Prostate gland (tissue), 2 donors: ENCODE measurements at regions not wholly inside any gene's neighbourhood (a gene's known extent, or its start where the extent isn't known, plus 50 kb on each side); places are given as distances from the start of the nearest gene placed in this dataset.
"Not testable (repeated sequence)": the region's sequence is repeated elsewhere in the genome, so short reads cannot be mapped to it uniquely, and the experiment has no call there.

Source experiments
- DNase-seq: peaks from one replicate; pipeline ENCODE4 v3.0.0-alpha.2; 2019; ENCODE audit warnings: low spot score
- H3K27ac ChIP-seq, 2 donors: fragments of 200-600 bp; sonication (generic); 2 replicates each; pipeline ENCODE4 v1.5.1; 2017 to 2019
- H3K27me3 ChIP-seq: fragments of 200-600 bp; sonication (generic); replicated peaks from 2 replicates; pipeline ENCODE4 v1.5.1; 2019; ENCODE audit not compliant: insufficient read depth
- H3K36me3 ChIP-seq, 2 donors: fragments of 200-600 bp; sonication (generic); 1 replicate in 1 of 2; 2 replicates in 1 of 2; pipeline versions ENCODE4 v1.5.1 to v1.8.1; 2017 to 2019
- H3K4me1 ChIP-seq: fragments of 200-600 bp; sonication (generic); replicated peaks from 2 replicates; pipeline ENCODE4 v1.5.1; 2019
- H3K4me3 ChIP-seq, 2 donors: fragments of 200-600 bp; sonication (generic); 2 replicates each; pipeline ENCODE4 v1.5.1; 2017 to 2019
- H3K9me3 ChIP-seq: fragments of 200-600 bp; sonication (generic); 2 replicates; pipeline ENCODE4 v1.5.1; 2017
- CTCF ChIP-seq, 4 experiments: fragments of 200-600 bp in 2 of 4; fragments of 450-650 bp in 2 of 4; sonication (generic) in 2 of 4; IDR thresholded peaks; 1 replicate in 3 of 4; 2 replicates in 1 of 4; pipeline ENCODE4 v1.5.1; 2016 to 2019; ENCODE audit warnings: antibody characterized with exemption in 4 of 4, mild to moderate bottlenecking in 2 of 4, moderate library complexity in 2 of 4
- POLR2A ChIP-seq: fragments of 450-650 bp; IDR thresholded peaks from one replicate; pipeline ENCODE4 v1.6.1; 2016; ENCODE audit warnings: antibody characterized with exemption, mild to moderate bottlenecking
- POLR2AphosphoS5 ChIP-seq: sonication (generic); formaldehyde crosslinking; IDR thresholded peaks from one replicate; pipeline ENCODE4 v1.6.1; 2017; ENCODE audit warnings: antibody characterized with exemption
- WGBS: methylation state at CpG from one replicate; pipeline ENCODE4 v1.1.5; 2018; 5-methylcytosine and 5-hydroxymethylcytosine counted together
- intact Hi-C: fragments of 100-400 bp; cut with DNase I; formaldehyde crosslinking; loops from one replicate; pipeline ENCODE4 v1.14.2; 2022

DNA sequence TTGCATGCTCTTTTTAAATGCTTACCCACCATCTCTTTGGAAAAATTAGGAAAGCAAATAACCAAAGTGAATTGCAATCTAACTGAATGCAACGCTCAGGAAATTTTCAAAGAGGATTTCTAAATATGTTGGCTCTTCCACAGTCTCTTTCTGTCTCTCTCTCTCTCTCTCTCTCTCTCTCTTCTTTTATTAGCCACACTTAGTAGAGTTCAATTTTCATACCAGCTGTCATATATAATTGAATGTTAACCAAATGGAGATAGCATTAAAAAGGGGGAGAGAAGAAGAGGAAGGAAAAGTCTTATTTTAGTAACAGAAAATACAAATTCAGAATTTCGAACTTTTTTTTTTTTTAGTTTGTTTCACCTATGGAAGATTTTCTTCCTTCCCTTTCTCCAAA, 235.9 kb upstream of the GBE1 start:
- intact Hi-C loops, result no loop called here
- 54% methylated on average over 2 of the region's 2 CpGs for WGBS
- no peak for DNase-seq
- H3K4me1 ChIP-seq, result no peaks in the 10 kb centered on the region
- TF ChIP-seq POLR2A (no peak), POLR2AphosphoS5 (no peak)
- no peak overlapping the region for H3K27ac ChIP-seq
- H3K36me3 ChIP-seq, result no peaks in the 10 kb centered on the region
- H3K27me3 ChIP-seq, result no peaks in the 10 kb centered on the region
- no peak overlapping the region for H3K4me3 ChIP-seq
- no peaks in the 10 kb centered on the region for H3K9me3 ChIP-seq

DNA sequence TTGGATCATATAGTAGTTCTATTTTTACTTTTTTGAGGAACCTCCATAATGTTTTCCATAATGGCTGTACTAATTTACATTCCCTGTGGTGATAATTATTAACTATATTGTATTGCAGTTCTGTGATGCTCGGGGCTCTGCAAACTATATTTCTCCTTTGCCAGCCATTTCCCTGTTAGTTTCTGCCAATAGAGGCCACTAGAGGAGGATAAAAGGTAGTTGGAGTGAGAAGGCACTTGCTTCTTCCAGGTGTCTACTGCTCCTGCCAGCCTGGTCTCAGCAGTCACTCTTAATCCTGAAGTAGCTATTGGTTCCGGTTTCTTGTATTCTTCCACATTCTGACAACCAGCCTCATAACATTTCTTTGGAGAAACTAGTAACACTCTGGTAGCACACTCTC, 233.9 kb upstream of the GBE1 start:
- no peaks in the 10 kb centered on the region for H3K9me3 ChIP-seq
- H3K4me1 ChIP-seq, result no peaks in the 10 kb centered on the region
- no peaks in the 10 kb centered on the region for H3K27me3 ChIP-seq
- DNase-seq, result no peak
- 69% methylated on average over 2 of the region's 2 CpGs for WGBS
- H3K4me3 ChIP-seq, result no peak overlapping the region
- intact Hi-C loops, result no loop called here
- H3K36me3 ChIP-seq, result no peaks in the 10 kb centered on the region
- TF ChIP-seq POLR2A (no peak), POLR2AphosphoS5 (no peak), CTCF (IDR thresholded peaks at IDR 0.05) (no peak)
- H3K27ac ChIP-seq, result no peak overlapping the region

DNA sequence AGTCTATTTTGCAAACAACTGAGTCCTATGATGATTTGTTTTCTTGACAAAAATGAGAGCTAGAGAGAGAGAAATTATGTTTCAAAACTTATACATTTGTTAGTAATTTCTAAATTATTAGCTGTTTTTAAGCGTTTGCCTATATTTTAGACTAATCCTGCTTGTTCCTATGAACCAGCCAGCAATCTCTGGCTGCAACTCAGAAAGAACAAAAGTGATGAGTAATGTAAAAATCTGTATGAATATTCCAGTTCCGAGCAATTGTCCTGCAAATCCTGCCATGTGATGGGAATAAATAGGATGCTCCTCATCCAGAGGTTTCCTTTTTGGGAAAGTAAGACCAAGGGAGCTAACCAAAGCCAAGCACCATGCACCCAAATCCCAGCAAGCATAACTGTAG, 228.3 kb upstream of the GBE1 start:
- no peak for DNase-seq
- Histone ChIP-seq H3K27me3 (no peaks in the 10 kb centered on the region), H3K9me3 (no peaks in the 10 kb centered on the region), H3K27ac (no peak overlapping the region), H3K4me3 (no peak overlapping the region), H3K36me3 (no peaks in the 10 kb centered on the region), H3K4me1 (no peaks in the 10 kb centered on the region)
- TF ChIP-seq POLR2AphosphoS5, result no peak
- TF ChIP-seq POLR2A, result no peak
- no peak for TF ChIP-seq CTCF (IDR thresholded peaks at IDR 0.05)
- intact Hi-C loops, result no loop called here
- WGBS, result 95% methylated on average over 2 of the region's 2 CpGs

DNA sequence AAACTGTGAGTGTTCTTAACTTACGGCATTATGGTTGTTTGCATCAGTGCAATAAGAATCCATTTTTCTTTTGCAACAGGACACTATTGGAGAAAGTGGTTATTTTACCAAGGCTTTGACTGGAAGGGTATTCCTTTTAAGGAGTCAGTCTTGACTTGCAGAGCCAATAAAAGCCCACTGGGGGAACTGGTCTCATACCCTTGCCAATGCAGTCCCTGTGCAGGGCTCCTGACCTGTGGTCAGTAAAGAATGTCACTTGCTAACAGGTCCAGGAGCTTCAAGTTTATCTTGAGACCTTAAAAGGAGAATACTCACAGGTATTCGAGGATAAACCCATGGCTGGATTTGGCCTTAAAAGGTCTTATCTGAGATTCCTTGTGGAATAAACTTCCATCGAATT, 227.8 kb upstream of the GBE1 start:
- WGBS, result 84% methylated on average over 3 of the region's 3 CpGs
- intact Hi-C loops, result no loop called here
- H3K4me1 ChIP-seq, result no peaks in the 10 kb centered on the region

GRCh38 chr3:81987412-81987811, 226.0 kb upstream of the GBE1 start:
- H3K4me1 ChIP-seq, H3K27me3 ChIP-seq, H3K36me3 ChIP-seq, H3K27ac ChIP-seq, H3K9me3 ChIP-seq, H3K4me3 ChIP-seq, DNase-seq, intact Hi-C loops: not testable (repeated sequence)
- 96% methylated on average over 11 of the region's 11 CpGs for WGBS

More for the DNA sequence above, 227.8 kb upstream of the GBE1 start:
- DNase-seq, result no peak
- Histone ChIP-seq H3K27ac (no peak overlapping the region), H3K4me3 (no peak overlapping the region), H3K27me3 (no peaks in the 10 kb centered on the region), H3K9me3 (no peaks in the 10 kb centered on the region), H3K36me3 (no peaks in the 10 kb centered on the region)
- TF ChIP-seq CTCF (IDR thresholded peaks at IDR 0.05) (no peak), POLR2A (no peak), POLR2AphosphoS5 (no peak)

- Histone ChIP-seq H3K27ac (no peak overlapping the region), H3K36me3 (no peaks in the 10 kb centered on the region), H3K27me3 (no peaks in the 10 kb centered on the region), H3K9me3 (no peaks in the 10 kb centered on the region), H3K4me3 (no peak overlapping the region), H3K4me1 (no peaks in the 10 kb centered on the region)
- WGBS, result 88% methylated on average over 12 of the region's 12 CpGs
- intact Hi-C loops, result no loop called here
- no peak for DNase-seq
- no peak for TF ChIP-seq POLR2AphosphoS5
- TF ChIP-seq CTCF (IDR thresholded peaks at IDR 0.05), result no peak
- no peak for TF ChIP-seq POLR2A
Measured at GRCh38 chr3:81985996-81986723, 224.7 kb upstream of the GBE1 start.
